Skin epidermis (tissue), 12 donors: ENCODE measurements at regions not wholly inside any gene's neighbourhood (a gene's known extent, or its start where the extent isn't known, plus 50 kb on each side); places are given as distances from the start of the nearest gene placed in this dataset.

Source experiments
- H3K27ac ChIP-seq, 21 experiments: fragments of 200-600 bp; sonication (generic) in 11 of 21; one replicate each; pipeline ENCODE4 v1.5.0; 2020; ENCODE audit warnings: mild to moderate bottlenecking in 3 of 21, inconsistent platforms in 2 of 21, moderate library complexity in 2 of 21
- H3K4me3 ChIP-seq, 7 experiments: fragments of 200-600 bp; sonication (generic) in 2 of 7; one replicate each; pipeline ENCODE4 v1.5.0; 2020; ENCODE audit warnings: inconsistent platforms in 2 of 7, mild to moderate bottlenecking in 2 of 7, moderate library complexity in 1 of 7

GRCh38 chr5:38739011-38739704 is 106.7 kb upstream of the OSMR start:
- Histone ChIP-seq H3K4me3 (no peak overlapping the region), H3K27ac (no peak overlapping the region)

GRCh38 chr5:38739705-38740045 is 106.1 kb upstream of the OSMR start:
- Histone ChIP-seq H3K4me3 (no peak overlapping the region), H3K27ac (no peak overlapping the region)

GRCh38 chr5:38742821-38743220 is 103.0 kb upstream of the OSMR start:
- no peak overlapping the region for H3K27ac ChIP-seq
- H3K4me3 ChIP-seq, result no peak overlapping the region

GRCh38 chr5:38743562-38743961 is 102.2 kb upstream of the OSMR start:
- H3K4me3 ChIP-seq, result no peak overlapping the region
- no peak overlapping the region for H3K27ac ChIP-seq

- H3K4me3 ChIP-seq, result no peak overlapping the region
- no peak overlapping the region for H3K27ac ChIP-seq
Observed at GRCh38 chr5:38745836-38746732, 99.7 kb upstream of the OSMR start.

- H3K4me3 ChIP-seq, result no peak overlapping the region
Observed at GRCh38 chr5:38749861-38750260, 96.0 kb upstream of the OSMR start.

GRCh38 chr5:38751103-38751502 is 94.7 kb upstream of the OSMR start:
- Histone ChIP-seq H3K27ac (no peak overlapping the region), H3K4me3 (no peak overlapping the region)

More at GRCh38 chr5:38749861-38750260, 96.0 kb upstream of the OSMR start:
- no peak overlapping the region for H3K27ac ChIP-seq

GRCh38 chr5:38752012-38752536 is 93.7 kb upstream of the OSMR start:
- H3K27ac ChIP-seq, result no peak overlapping the region
- H3K4me3 ChIP-seq, result no peak overlapping the region

GRCh38 chr5:38752622-38753021 is 93.2 kb upstream of the OSMR start:
- no peak overlapping the region for H3K4me3 ChIP-seq
- no peak overlapping the region for H3K27ac ChIP-seq

- Histone ChIP-seq H3K4me3 (no peak overlapping the region), H3K27ac (no peak overlapping the region)
Observed at GRCh38 chr5:38753141-38753540, 92.7 kb upstream of the OSMR start.

- no peak overlapping the region for H3K4me3 ChIP-seq
- H3K27ac ChIP-seq, result no peak overlapping the region
Observed at GRCh38 chr5:38753776-38754175, 92.0 kb upstream of the OSMR start.

GRCh38 chr5:38755181-38755580 is 90.6 kb upstream of the OSMR start:
- Histone ChIP-seq H3K27ac (no peak overlapping the region), H3K4me3 (no peak overlapping the region)

- no peak overlapping the region for H3K27ac ChIP-seq
Observed at GRCh38 chr5:38756068-38756467, 89.7 kb upstream of the OSMR start.

GRCh38 chr5:38757451-38758245 is 88.2 kb upstream of the OSMR start:
- Histone ChIP-seq H3K27ac (no peak overlapping the region), H3K4me3 (no peak overlapping the region)

More at GRCh38 chr5:38756068-38756467, 89.7 kb upstream of the OSMR start:
- H3K4me3 ChIP-seq, result no peak overlapping the region

- H3K4me3 ChIP-seq, result no peak overlapping the region
- H3K27ac ChIP-seq, result no peak overlapping the region
Observed at GRCh38 chr5:38758774-38759600, 86.8 kb upstream of the OSMR start.

- Histone ChIP-seq H3K27ac (no peak overlapping the region), H3K4me3 (no peak overlapping the region)
Observed at GRCh38 chr5:38764937-38765391, 80.8 kb upstream of the OSMR start.

GRCh38 chr5:38765399-38765861 is 80.4 kb upstream of the OSMR start:
- Histone ChIP-seq H3K4me3 (no peak overlapping the region), H3K27ac (no peak overlapping the region)

GRCh38 chr5:38766151-38766550 is 79.7 kb upstream of the OSMR start:
- no peak overlapping the region for H3K4me3 ChIP-seq

More at GRCh38 chr5:38766151-38766550, 79.7 kb upstream of the OSMR start:
- no peak overlapping the region for H3K27ac ChIP-seq
